ENCODE measurements at regions not wholly inside any gene's neighbourhood (a gene's known extent, or its start where the extent isn't known, plus 50 kb on each side); places are given as distances from the start of the nearest gene placed in this dataset.

DNA sequence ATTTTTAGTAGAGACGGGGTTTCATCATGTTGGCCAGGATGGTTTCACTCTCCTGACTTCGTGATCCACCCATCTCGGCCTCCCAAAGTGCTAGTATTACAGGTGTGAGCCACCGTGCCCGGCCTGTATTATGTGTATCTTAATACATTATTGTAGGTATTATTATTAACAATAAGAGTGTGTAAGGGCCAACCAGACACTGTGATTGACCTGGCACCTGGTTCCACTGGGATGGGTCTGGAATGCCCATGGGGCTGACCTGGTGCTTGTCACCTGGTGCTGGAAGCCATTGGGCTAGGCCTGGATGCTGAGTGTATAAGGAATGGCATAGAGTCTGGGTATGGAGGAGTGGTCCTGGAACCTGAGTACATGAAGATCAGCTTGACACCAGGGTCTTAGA lies 906.9 kb upstream of the TMEFF2 start:
- TF ChIP-seq, protein P1, sequence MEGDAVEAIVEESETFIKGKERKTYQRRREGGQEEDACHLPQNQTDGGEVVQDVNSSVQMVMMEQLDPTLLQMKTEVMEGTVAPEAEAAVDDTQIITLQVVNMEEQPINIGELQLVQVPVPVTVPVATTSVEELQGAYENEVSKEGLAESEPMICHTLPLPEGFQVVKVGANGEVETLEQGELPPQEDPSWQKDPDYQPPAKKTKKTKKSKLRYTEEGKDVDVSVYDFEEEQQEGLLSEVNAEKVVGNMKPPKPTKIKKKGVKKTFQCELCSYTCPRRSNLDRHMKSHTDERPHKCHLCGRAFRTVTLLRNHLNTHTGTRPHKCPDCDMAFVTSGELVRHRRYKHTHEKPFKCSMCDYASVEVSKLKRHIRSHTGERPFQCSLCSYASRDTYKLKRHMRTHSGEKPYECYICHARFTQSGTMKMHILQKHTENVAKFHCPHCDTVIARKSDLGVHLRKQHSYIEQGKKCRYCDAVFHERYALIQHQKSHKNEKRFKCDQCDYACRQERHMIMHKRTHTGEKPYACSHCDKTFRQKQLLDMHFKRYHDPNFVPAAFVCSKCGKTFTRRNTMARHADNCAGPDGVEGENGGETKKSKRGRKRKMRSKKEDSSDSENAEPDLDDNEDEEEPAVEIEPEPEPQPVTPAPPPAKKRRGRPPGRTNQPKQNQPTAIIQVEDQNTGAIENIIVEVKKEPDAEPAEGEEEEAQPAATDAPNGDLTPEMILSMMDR (conservative IDR thresholded peaks at IDR 0.05; ENCODE audit: low read depth, low read length), result no peak
- TF ChIP-seq EZH2 (IDR thresholded peaks at IDR 0.05; ENCODE audit: borderline replicate concordance, low read depth, low read length, poor library complexity, severe bottlenecking), result no peak
